OCI-LY7 (cell line): ENCODE measurements at regions not wholly inside any gene's neighbourhood (a gene's known extent, or its start where the extent isn't known, plus 50 kb on each side); places are given as distances from the start of the nearest gene placed in this dataset.
"Not testable (repeated sequence)": the region's sequence is repeated elsewhere in the genome, so short reads cannot be mapped to it uniquely, and the experiment has no call there.

ENCODE experiments used
- EZH2phosphoT487 ChIP-seq: fragments of 200-600 bp; sonication (generic); IDR thresholded peaks from 2 replicates; pipeline ENCODE4 v1.6.1; 2018; ENCODE audit warnings: low read depth, borderline replicate concordance, mild to moderate bottlenecking, mixed run types, antibody characterized with exemption, low read length, moderate library complexity, mixed read lengths
- TF ChIP-seq, protein P1 (sequence below): fragments of 200-600 bp; sonication (generic); conservative IDR thresholded peaks from 2 replicates; pipeline ENCODE4 v1.5.1; 2014; ENCODE audit warnings: mild to moderate bottlenecking, antibody characterized with exemption, low read length, moderate library complexity, mixed read lengths

DNA sequence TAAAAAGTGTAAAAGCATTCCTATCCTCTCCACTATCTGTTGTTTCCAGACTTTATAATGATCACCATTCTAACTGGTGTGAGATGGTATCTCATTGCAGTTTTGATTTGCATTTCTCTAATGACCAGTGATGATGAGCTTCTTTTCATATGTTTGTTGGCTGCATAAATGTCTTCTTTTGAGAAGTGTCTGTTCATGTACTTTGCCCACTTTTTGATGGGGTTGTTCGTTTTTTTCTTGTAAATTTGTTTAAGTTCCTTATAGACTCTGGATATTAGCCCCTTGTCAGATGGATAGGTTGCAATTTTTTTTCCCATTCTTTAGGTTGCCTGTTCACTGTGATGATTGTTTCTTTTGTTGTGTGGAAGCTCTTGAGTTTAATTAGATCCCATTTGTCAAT lies 199.6 kb upstream of the ETV3 start:
- TF ChIP-seq, protein P1, sequence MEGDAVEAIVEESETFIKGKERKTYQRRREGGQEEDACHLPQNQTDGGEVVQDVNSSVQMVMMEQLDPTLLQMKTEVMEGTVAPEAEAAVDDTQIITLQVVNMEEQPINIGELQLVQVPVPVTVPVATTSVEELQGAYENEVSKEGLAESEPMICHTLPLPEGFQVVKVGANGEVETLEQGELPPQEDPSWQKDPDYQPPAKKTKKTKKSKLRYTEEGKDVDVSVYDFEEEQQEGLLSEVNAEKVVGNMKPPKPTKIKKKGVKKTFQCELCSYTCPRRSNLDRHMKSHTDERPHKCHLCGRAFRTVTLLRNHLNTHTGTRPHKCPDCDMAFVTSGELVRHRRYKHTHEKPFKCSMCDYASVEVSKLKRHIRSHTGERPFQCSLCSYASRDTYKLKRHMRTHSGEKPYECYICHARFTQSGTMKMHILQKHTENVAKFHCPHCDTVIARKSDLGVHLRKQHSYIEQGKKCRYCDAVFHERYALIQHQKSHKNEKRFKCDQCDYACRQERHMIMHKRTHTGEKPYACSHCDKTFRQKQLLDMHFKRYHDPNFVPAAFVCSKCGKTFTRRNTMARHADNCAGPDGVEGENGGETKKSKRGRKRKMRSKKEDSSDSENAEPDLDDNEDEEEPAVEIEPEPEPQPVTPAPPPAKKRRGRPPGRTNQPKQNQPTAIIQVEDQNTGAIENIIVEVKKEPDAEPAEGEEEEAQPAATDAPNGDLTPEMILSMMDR, result not testable (repeated sequence)
- TF ChIP-seq EZH2phosphoT487, result not testable (repeated sequence)
